Colonic mucosa (tissue), 4 donors: ENCODE measurements at regions not wholly inside any gene's neighbourhood (a gene's known extent, or its start where the extent isn't known, plus 50 kb on each side); places are given as distances from the start of the nearest gene placed in this dataset.

Experiments
- DNase-seq: peaks from one replicate; pipeline ENCODE4 v3.0.0-alpha.2; 2020
- H3K27ac ChIP-seq: fragments of 200-600 bp; one replicate; pipeline ENCODE4 v1.8.0; 2021
- H3K27me3 ChIP-seq: fragments of 200-600 bp; one replicate; pipeline ENCODE4 v1.8.0; 2021
- H3K36me3 ChIP-seq: fragments of 200-600 bp; one replicate; pipeline ENCODE4 v1.8.0; 2021
- H3K4me1 ChIP-seq: fragments of 200-600 bp; one replicate; pipeline ENCODE4 v1.8.0; 2021; ENCODE audit warnings: mild to moderate bottlenecking
- H3K4me3 ChIP-seq: fragments of 200-600 bp; one replicate; pipeline ENCODE4 v1.8.0; 2021
- H3K9ac ChIP-seq, 2 donors: one replicate each; pipeline ENCODE4 v1.7.0; 2013; ENCODE audit warnings: control low read depth in 2 of 2, low read depth in 2 of 2, low read length in 2 of 2
- H3K9me3 ChIP-seq: fragments of 200-600 bp; one replicate; pipeline ENCODE4 v1.8.0; 2021
- CTCF ChIP-seq: fragments of 200-600 bp; IDR thresholded peaks from one replicate; pipeline ENCODE4 v1.8.0; 2022; ENCODE audit warnings: antibody characterized with exemption, mild to moderate bottlenecking
- intact Hi-C: fragments of 100-400 bp; cut with DNase I; formaldehyde crosslinking; loops from one replicate; pipeline ENCODE4 v1.14.1; 2022
- donor health status: healthy.
- donor health status: DM: no; HTN: no; CAD: no.
- donor health status: DM: no; HTN: no; CAD: no.

DNA sequence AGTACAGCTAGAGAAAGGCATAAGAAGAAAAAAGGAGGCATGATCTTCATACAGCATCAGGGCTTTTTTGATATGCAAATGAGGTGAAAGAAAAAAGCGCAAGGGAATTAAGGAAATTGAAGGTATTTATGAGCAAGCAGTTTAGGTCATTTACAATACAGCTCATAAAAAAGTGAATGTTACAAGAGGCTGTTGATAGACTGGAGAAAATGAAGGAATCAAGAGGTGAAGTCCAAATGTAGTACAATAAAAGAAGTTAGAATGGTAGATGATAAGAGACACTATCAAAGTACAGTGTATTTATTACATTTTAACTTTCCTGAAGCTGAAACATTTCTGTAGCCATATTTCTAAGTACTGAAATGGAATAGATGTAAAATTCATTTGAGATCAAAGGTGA, 1349.5 kb downstream of the ADGRL3 start:
- Histone ChIP-seq H3K27ac (no peak overlapping the region), H3K4me1 (no peaks in the 10 kb centered on the region), H3K9ac (no peak overlapping the region), H3K9me3 (no peaks in the 10 kb centered on the region), H3K27me3 (no peaks in the 10 kb centered on the region), H3K4me3 (no peak overlapping the region), H3K36me3 (no peaks in the 10 kb centered on the region)
- DNase-seq: no peak
- TF ChIP-seq CTCF: no peak
- intact Hi-C loops: no loop called here

DNA sequence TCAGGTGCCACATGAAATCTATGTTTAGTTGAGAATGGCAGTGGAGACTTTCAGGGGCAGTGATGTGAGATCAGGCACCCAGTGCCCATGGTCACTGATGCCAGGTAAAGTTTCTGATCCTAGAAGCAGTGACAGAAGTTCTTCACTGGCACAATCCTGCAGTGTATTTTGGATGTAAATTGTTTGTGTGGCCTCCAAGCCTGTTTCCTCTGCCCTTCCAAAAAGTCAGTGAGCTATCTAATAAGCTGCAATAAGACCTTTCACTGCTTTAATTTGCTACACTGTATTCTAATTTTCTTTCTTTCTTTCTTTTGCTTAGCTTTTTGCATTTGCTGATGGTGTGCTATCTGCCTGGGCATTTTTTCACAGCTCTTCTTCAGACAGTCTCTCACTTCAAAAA, 1348.6 kb downstream of the ADGRL3 start:
- H3K27me3 ChIP-seq: no peaks in the 10 kb centered on the region
- no peak overlapping the region for H3K4me3 ChIP-seq
- DNase-seq: no peak
- no peaks in the 10 kb centered on the region for H3K9me3 ChIP-seq
- H3K9ac ChIP-seq: no peak overlapping the region
- no peaks in the 10 kb centered on the region for H3K36me3 ChIP-seq
- H3K4me1 ChIP-seq: no peaks in the 10 kb centered on the region
- intact Hi-C loops: no loop called here
- TF ChIP-seq CTCF: no peak
- H3K27ac ChIP-seq: no peak overlapping the region

DNA sequence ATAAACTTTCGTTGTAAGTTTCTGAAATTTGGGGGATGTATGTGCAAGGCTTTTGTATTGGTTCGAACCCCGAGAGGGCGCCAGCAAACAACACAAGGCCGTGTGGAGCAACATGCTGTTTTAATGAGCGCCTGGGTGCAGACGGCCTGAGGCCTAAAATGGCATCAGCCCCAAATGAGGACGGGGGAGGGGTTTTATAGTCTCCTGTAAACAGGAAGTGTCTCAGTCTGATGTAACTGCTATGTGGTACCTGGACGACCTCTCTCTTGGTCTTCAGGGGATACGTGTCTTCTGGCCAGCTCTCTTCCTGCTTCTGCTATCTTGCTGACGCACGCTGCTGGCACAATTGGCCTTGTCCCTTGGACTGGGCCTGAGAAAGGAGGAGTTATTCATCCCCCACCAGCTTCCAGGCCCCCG, 1348.0 kb downstream of the ADGRL3 start:
- Histone ChIP-seq H3K4me3 (no peak overlapping the region), H3K27ac (no peak overlapping the region), H3K9me3 (no peaks in the 10 kb centered on the region), H3K9ac (no peak overlapping the region), H3K4me1 (no peaks in the 10 kb centered on the region), H3K36me3 (no peaks in the 10 kb centered on the region), H3K27me3 (no peaks in the 10 kb centered on the region)
- intact Hi-C loops: no loop called here
- DNase-seq: no peak
- TF ChIP-seq CTCF: no peak

- intact Hi-C loops: no loop called here
- TF ChIP-seq CTCF: no peak
- Histone ChIP-seq H3K27me3 (no peaks in the 10 kb centered on the region), H3K27ac (no peak overlapping the region), H3K36me3 (no peaks in the 10 kb centered on the region), H3K9me3 (no peaks in the 10 kb centered on the region), H3K4me1 (no peaks in the 10 kb centered on the region), H3K4me3 (no peak overlapping the region), H3K9ac (no peak overlapping the region)
- no peak for DNase-seq
These were observed 1344.3 kb downstream of the ADGRL3 start for GRCh38 chr4:62544428-62544827.

DNA sequence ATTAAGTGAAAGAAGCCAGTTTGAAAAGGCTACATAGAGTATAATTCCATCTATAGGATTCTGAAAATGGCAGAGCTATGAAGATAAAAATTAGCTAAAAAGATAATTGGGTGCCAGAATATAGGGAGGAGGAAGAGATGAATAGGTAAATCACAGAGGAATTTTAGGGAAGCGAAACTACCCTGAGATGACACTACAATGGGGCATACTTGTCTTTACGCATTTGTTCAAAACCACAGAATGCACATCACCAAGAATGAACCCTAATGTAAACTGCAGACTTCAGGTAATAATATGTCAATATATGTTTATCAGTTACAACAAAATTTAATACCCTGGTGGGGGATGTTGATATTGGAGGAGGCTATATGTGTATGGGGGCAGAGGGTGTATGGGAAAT, 1342.9 kb downstream of the ADGRL3 start:
- H3K9me3 ChIP-seq: no peaks in the 10 kb centered on the region
- H3K4me3 ChIP-seq: no peak overlapping the region
- no peaks in the 10 kb centered on the region for H3K27me3 ChIP-seq
- TF ChIP-seq CTCF: no peak
- no peaks in the 10 kb centered on the region for H3K4me1 ChIP-seq
- no peak overlapping the region for H3K9ac ChIP-seq
- H3K27ac ChIP-seq: no peak overlapping the region
- intact Hi-C loops: no loop called here
- no peaks in the 10 kb centered on the region for H3K36me3 ChIP-seq
- DNase-seq: no peak

GRCh38 chr4:62533573-62533972, 1333.4 kb downstream of the ADGRL3 start:
- H3K27me3 ChIP-seq: no peaks in the 10 kb centered on the region
- no peaks in the 10 kb centered on the region for H3K4me1 ChIP-seq
- no peaks in the 10 kb centered on the region for H3K9me3 ChIP-seq
- no peaks in the 10 kb centered on the region for H3K36me3 ChIP-seq
- H3K27ac ChIP-seq: no peak overlapping the region
- TF ChIP-seq CTCF: no peak
- intact Hi-C loops: no loop called here
- DNase-seq: no peak
- no peak overlapping the region for H3K9ac ChIP-seq
- H3K4me3 ChIP-seq: no peak overlapping the region
